Right ventricle myocardium superior (tissue), 1 donor: ENCODE measurements at regions not wholly inside any gene's neighbourhood (a gene's known extent, or its start where the extent isn't known, plus 50 kb on each side); places are given as distances from the start of the nearest gene placed in this dataset.
A peak's percentile ranks its signal among the peaks of the same experiment; 100 is the strongest.

Experiments
- ATAC-seq: fragments of 200-7000 bp; cut with Tn5 transposase; one replicate; pipeline ENCODE4 v1.9.1; 2020; ENCODE audit warnings: mild to moderate bottlenecking; ENCODE audit not compliant: poor library complexity
- DNase-seq: peaks from one replicate; pipeline ENCODE4 v3.0.0-alpha.2; 2020
- intact Hi-C: fragments of 100-400 bp; cut with DNase I; formaldehyde crosslinking; loops from one replicate; pipeline ENCODE4 v1.11.2; 2022
- donor health status: DM: no; HTN: yes; CAD: no; lungs with severe emphysema.

DNA sequence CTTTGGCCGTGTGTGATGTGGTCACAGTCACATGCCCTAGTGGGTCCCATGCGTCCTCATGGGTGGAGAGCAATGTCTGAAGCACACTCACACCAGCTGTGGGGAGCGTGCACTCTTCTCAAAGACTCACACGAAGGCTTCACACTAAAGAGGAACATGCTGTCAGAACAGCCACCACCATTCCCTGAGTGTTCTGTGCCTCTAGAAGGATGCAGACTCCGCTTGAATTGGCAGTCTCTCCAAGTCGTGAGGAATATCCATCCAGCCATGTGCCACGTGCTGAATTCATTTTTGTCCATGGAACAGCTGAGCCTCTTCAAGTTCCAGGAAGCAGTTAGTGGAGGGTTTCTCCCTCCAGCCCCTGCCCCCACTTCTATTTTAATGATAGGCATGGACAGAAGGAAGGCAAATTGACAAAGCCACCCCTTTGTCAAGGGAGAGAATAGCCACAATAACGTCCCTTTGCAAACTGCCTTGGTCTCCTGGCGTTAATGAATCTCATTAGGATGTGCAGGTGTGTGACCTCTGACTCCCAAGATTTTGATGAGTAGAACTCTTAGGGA is 464.3 kb upstream of the ID2 start:
- no peak for DNase-seq
- intact Hi-C loops: no loop called here
- no peak for ATAC-seq

DNA sequence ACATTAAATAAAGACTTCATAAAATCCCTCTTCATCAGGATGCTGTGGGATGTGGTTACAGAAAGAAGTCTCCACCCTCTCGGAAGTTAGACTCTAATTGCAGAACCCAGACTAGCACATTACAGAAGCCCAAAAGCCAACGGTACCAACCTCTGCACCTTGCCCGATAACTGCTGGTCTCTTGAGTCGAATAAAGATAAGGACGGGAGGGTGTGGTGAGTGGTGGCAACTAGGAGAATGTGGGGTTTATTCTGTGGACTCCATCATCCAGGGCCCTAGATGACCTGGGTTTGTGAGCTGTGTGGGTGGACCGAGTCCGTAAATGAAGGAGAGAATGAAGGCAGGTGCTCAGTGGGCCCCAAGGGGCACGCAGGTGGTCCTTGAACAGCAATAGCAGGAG is 462.8 kb upstream of the ID2 start:
- DNase-seq (no peak), ATAC-seq (no peak)
- intact Hi-C loops: no loop called here

GRCh38 chr2:8219631-8220355 is 462.1 kb upstream of the ID2 start:
- peak; percentile 81 for DNase-seq
- peak; percentile 97 for ATAC-seq
- intact Hi-C loops: loop anchor here (10.0 kb wide), 1 partner anchor 465 kb away; the partner anchor contains the start of gene ID2

- intact Hi-C loops: loop anchor here (10.0 kb wide), 1 partner anchor 462 kb away; the partner anchor contains the start of gene ID2
- ATAC-seq (no peak), DNase-seq (no peak)
These were observed 458.7 kb upstream of the ID2 start for GRCh38 chr2:8222979-8223694.

DNA sequence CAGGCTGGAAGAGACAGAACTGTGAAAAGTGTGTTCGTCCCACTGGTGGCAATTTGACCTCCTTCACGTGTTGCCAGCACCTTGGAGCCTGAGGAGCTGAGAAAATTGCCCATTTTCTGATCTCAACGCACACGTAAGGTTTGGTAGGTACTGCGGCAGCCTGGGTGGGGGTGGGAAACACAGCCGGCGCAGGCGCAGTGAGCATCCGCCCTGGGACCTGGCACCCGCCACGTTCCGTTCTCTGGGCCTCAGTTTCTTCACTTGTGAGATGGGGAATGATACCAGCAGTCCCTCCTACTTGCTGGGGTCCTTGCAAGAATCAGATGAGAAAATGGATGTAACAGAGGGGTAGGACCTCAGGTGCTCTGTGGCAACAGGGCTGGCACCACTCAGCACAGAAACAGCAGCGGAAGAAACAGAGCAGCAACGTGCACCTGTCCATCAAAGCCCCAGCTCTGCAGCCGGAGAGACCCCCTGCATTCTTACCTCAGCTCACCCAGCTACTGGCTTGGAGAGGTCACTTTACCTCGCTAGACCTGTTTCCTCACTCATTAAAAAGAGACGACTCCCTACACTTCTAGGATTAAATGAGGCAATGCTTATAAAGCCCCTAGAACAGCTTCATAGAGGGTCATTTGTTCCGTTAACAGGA is 458.0 kb upstream of the ID2 start:
- ATAC-seq (no peak), DNase-seq (no peak)
- intact Hi-C loops: loop anchor here (10.0 kb wide), 1 partner anchor 461 kb away; the partner anchor contains the start of gene ID2

GRCh38 chr2:8224347-8225190 is 457.3 kb upstream of the ID2 start:
- ATAC-seq (no peak), DNase-seq (no peak)
- intact Hi-C loops: loop anchor here (10.0 kb wide), 1 partner anchor 460 kb away; the partner anchor contains the start of gene ID2

DNA sequence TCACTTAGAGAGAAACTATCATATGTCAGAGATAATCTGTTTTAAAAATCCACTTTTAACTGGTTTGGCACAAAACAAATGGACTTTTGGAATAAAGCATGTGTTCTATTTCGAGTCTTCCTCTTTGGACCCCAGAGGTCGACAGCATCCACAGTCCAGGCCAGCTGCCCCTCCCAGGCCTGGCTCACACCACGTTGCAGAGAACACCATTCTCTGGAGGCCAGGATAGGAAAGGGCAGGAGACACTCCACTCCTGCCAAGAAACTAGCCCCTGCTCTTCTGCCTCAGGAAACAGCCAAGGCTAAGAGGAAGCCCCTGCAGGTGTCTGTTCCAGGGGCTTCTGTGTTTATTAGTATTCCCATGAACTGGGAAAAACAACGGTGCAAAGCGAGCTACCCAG is 456.6 kb upstream of the ID2 start:
- intact Hi-C loops: loop anchor here (10.0 kb wide), 1 partner anchor 460 kb away; the partner anchor contains the start of gene ID2
- ATAC-seq: peak; percentile 64
- peak; percentile 64 for DNase-seq

- intact Hi-C loops: loop anchor here (10.0 kb wide), 1 partner anchor 459 kb away; the partner anchor contains the start of gene ID2
- DNase-seq: no peak
- ATAC-seq: no peak
These were observed 456.1 kb upstream of the ID2 start for GRCh38 chr2:8225798-8226197.

DNA sequence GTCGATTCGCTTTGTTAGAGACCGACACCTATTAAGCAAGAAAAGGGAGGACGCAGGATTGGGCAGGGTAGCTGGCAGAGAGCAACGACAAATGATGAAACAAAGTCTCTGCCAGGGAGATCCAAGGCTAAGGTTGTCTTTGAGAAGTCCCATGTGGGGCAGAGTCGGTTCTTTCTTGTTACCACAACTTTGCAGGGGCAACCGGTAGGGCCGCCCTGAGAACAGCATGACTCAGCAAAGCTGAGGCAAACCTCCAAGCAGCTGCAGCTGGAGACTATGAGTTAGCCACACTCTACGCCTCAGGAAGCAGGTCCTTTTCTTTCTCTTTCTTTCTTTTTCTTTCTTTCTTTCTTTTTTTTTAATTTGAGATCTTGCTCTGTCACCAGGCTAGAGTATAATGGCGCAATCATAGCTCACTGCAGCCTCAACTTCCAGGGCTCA is 452.3 kb upstream of the ID2 start:
- peak; percentile 77 for DNase-seq

DNA sequence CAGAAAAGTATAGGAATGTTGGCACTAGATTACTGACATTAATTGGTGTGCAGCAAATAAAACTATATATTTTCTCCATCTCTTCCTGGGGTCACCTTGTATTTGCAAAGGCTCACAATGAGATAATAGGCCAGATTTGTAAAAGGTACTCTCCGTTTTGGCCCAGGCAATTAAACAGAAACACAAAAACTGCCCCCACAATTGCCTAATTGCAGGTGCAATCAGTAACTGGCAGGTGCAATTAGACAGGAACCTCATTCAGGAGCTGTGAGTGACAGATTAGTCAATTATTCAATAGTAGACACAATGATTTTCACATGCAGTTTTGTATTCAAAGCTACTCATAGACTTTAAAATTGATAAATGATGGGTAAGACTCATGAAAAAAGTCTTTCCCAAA is 451.4 kb upstream of the ID2 start:
- no peak for DNase-seq
- intact Hi-C loops: no loop called here
- no peak for ATAC-seq

More for the DNA sequence above, 452.3 kb upstream of the ID2 start:
- intact Hi-C loops: loop anchor here (10.0 kb wide), 1 partner anchor 455 kb away; the partner anchor contains the start of gene ID2
- ATAC-seq: peak; percentile 81

GRCh38 chr2:8231902-8232301 is 450.0 kb upstream of the ID2 start:
- intact Hi-C loops: no loop called here
- no peak for DNase-seq
- ATAC-seq: peak; percentile 28

GRCh38 chr2:8232871-8233270 is 449.0 kb upstream of the ID2 start:
- ATAC-seq: no peak
- intact Hi-C loops: no loop called here
- no peak for DNase-seq

GRCh38 chr2:8234253-8234652 is 447.6 kb upstream of the ID2 start:
- intact Hi-C loops: no loop called here
- ATAC-seq (peak; percentile 36), DNase-seq (no peak)

DNA sequence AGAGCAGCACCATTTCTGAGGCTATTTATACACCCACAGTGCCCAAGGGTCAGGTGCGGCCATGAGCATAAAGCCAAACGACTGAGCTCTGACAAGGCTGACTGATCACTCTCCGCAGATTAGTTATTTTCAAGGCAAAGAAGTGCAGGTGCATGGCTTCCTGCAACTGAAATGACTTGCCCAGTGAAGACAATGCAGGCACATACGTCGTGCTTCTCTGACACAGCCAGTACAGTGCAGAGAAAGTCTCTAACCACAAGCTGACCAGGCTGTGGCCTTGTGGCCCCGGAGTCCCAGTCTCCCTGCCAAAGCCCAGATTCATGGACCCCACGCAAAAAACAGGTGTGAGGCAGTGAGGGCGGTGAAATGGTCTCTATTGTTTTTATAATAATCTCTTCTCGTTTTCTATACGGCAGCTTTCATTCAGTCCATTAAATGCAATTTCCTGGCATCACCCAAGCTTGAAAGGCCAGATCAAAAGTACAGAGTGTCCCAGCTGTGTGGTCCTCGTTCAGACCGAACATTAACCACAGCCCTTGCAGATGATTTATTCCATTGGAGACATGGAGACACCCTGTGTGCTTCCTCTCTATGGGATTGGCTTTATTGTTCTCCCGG is 447.0 kb upstream of the ID2 start:
- DNase-seq (no peak), ATAC-seq (peak; percentile 42)
- intact Hi-C loops: no loop called here

DNA sequence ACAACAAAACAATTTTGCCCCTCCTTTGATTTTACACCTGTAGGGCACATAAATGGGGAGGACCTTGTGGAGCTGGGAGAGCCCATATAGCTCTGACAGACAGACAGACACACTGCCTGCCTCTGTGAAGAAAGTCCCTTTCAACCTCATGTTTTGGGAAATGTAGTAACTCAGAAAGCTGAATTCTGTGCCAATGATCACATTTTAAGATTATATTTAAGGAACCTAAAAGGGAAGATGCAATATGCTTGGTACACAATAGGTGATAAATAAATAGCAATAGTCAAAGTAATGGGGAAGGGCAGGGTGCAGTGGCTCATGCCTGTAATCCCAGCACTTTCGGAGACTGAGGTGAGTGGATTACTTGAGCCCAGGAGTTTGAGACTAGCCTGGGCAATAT is 446.4 kb upstream of the ID2 start:
- no peak for ATAC-seq
- intact Hi-C loops: no loop called here
- no peak for DNase-seq

DNA sequence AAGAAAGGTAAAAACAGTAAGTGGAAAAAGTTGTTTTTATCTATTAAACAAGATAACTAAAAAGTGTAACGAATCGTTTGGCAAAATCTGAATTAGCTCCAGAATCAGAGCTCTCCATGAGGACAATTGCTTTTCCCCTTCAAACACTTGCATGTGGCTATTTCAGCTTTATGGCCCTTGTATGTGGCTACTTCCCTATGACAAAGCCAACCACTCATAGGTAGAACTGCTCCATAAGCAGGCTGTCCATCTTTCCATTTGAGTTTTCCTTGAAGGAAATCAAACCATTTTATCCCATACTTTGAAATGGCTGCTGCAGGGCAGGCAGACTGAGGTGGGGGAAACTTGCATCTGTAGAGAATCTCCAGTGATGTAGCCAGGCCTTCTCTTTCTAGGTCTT is 445.5 kb upstream of the ID2 start:
- no peak for ATAC-seq
- intact Hi-C loops: no loop called here

GRCh38 chr2:8238521-8239230 is 443.2 kb upstream of the ID2 start:
- intact Hi-C loops: no loop called here
- DNase-seq (peak; percentile 70), ATAC-seq (peak; percentile 70)

More for the DNA sequence above, 445.5 kb upstream of the ID2 start:
- DNase-seq: no peak
